WTC11 (cell line): ENCODE measurements at regions not wholly inside any gene's neighbourhood (a gene's known extent, or its start where the extent isn't known, plus 50 kb on each side); places are given as distances from the start of the nearest gene placed in this dataset.

Experiments
- CBFB ChIP-seq: sonication (generic); formaldehyde crosslinking; IDR thresholded peaks from 2 replicates; pipeline ENCODE4 v1.8.1; 2022; ENCODE audit warnings: mild to moderate bottlenecking, low read depth, missing genetic modification reagents
- ZNF512 ChIP-seq: sonication (generic); formaldehyde crosslinking; IDR thresholded peaks from 2 replicates; pipeline ENCODE4 v1.8.1; 2022; ENCODE audit warnings: missing genetic modification reagents, borderline replicate concordance
- TF ChIP-seq, protein P1 (sequence below): fragments of 200-600 bp; IDR thresholded peaks from 2 replicates; pipeline ENCODE4 v1.8.0; 2022; ENCODE audit warnings: antibody characterized with exemption

DNA sequence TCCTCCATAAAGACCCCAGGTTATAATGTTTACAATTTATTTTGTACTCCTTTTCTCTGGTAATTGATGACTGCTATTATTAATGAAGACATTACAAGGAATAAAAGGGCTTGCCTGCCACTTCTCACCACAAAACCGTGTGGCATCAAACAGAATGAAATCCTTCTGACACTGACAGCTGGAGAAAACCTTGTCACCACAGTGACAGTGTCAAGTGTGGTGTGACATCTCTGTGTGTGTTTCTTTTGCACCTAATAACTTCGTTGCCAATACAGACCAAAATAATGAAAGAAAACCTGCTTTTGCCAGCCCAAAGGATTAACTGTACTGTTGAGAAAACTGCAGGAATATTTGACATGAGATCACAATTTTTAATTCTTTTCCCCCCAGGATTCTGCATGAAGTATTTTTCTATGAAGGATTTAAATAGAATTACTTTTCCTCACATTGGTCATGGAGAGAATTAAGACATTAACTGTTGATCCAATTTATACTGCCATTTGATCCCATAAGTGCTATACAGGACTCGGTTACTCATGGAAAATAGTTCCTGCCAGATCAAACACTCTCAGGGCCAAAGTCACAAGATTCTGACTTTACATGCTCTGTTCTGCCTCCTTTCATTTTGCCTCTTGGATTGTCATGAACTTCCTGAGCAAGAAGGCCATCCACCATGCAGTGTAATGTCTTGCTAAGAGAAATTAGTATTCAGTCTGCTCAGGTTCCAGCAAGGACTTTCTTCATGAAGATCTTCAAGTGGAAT, 60.4 kb upstream of the IFNG-AS1 start:
- TF ChIP-seq CBFB (no peak), ZNF512 (CRISPR knock-in tag) (no peak)
- TF ChIP-seq, protein P1, sequence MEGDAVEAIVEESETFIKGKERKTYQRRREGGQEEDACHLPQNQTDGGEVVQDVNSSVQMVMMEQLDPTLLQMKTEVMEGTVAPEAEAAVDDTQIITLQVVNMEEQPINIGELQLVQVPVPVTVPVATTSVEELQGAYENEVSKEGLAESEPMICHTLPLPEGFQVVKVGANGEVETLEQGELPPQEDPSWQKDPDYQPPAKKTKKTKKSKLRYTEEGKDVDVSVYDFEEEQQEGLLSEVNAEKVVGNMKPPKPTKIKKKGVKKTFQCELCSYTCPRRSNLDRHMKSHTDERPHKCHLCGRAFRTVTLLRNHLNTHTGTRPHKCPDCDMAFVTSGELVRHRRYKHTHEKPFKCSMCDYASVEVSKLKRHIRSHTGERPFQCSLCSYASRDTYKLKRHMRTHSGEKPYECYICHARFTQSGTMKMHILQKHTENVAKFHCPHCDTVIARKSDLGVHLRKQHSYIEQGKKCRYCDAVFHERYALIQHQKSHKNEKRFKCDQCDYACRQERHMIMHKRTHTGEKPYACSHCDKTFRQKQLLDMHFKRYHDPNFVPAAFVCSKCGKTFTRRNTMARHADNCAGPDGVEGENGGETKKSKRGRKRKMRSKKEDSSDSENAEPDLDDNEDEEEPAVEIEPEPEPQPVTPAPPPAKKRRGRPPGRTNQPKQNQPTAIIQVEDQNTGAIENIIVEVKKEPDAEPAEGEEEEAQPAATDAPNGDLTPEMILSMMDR, result no peak
